Progenitor cell of endocrine pancreas (in vitro differentiated cells): ENCODE measurements at regions not wholly inside any gene's neighbourhood (a gene's known extent, or its start where the extent isn't known, plus 50 kb on each side); places are given as distances from the start of the nearest gene placed in this dataset.

ENCODE experiments used
- DNase-seq: peaks from one replicate; pipeline ENCODE4 v3.0.0; 2021; ENCODE audit warnings: low spot score; ENCODE audit not compliant: unreplicated experiment
- H3K27ac Mint-ChIP-seq: 2 replicates; pipeline ENCODE4 v1.8.0; 2021; ENCODE audit warnings: mild to moderate bottlenecking, moderate library complexity, mixed read lengths
- H3K27me3 Mint-ChIP-seq: 2 replicates; pipeline ENCODE4 v1.8.0; 2021; ENCODE audit warnings: mixed read lengths
- H3K36me3 Mint-ChIP-seq: 2 replicates; pipeline ENCODE4 v1.8.0; 2022; ENCODE audit warnings: mixed read lengths; ENCODE audit not compliant: insufficient read depth
- H3K4me1 Mint-ChIP-seq: 2 replicates; pipeline ENCODE4 v1.8.0; 2021; ENCODE audit warnings: low read depth, mixed read lengths
- H3K4me3 Mint-ChIP-seq: 2 replicates; pipeline ENCODE4 v1.8.0; 2021; ENCODE audit warnings: low read depth, mild to moderate bottlenecking, moderate library complexity, mixed read lengths
- H3K9me3 Mint-ChIP-seq: 2 replicates; pipeline ENCODE4 v1.8.0; 2021; ENCODE audit warnings: low read depth, mixed read lengths
- CTCF ChIP-seq: fragments of 200-600 bp; sonication (generic); IDR thresholded peaks from one replicate; pipeline ENCODE4 v1.5.0; 2021; ENCODE audit warnings: antibody characterized with exemption, mild to moderate bottlenecking; ENCODE audit not compliant: unreplicated experiment

- no peak for TF ChIP-seq CTCF
- Mint-ChIP-seq H3K27me3 (no peaks in the 10 kb centered on the region), H3K27ac (no peak overlapping the region), H3K9me3 (peaks cover 3% of the 10 kb centered on the region), H3K36me3 (peaks cover 2% of the 10 kb centered on the region), H3K4me1 (no peaks in the 10 kb centered on the region), H3K4me3 (no peak overlapping the region)
- no peak for DNase-seq
Observed at GRCh38 chr18:22483407-22483806, 65.7 kb upstream of the CTAGE1 start.

GRCh38 chr18:22484471-22484870 lies 66.8 kb upstream of the CTAGE1 start:
- Mint-ChIP-seq H3K9me3 (peaks cover 3% of the 10 kb centered on the region), H3K27me3 (no peaks in the 10 kb centered on the region), H3K27ac (no peak overlapping the region), H3K4me3 (no peak overlapping the region), H3K4me1 (peaks cover 7% of the 10 kb centered on the region), H3K36me3 (peaks cover 2% of the 10 kb centered on the region)
- DNase-seq, result no peak
- no peak for TF ChIP-seq CTCF

- H3K27ac Mint-ChIP-seq, result no peak overlapping the region
- peaks cover 14% of the 10 kb centered on the region for H3K4me1 Mint-ChIP-seq
- TF ChIP-seq CTCF, result no peak
- H3K4me3 Mint-ChIP-seq, result no peak overlapping the region
- H3K27me3 Mint-ChIP-seq, result no peaks in the 10 kb centered on the region
- DNase-seq, result no peak
- peaks cover 7% of the 10 kb centered on the region for H3K9me3 Mint-ChIP-seq
- peaks cover 2% of the 10 kb centered on the region for H3K36me3 Mint-ChIP-seq
Observed at GRCh38 chr18:22485808-22486244, 68.1 kb upstream of the CTAGE1 start.

GRCh38 chr18:22486667-22487066 lies 69.0 kb upstream of the CTAGE1 start:
- DNase-seq, result no peak
- no peak for TF ChIP-seq CTCF
- Mint-ChIP-seq H3K27me3 (no peaks in the 10 kb centered on the region), H3K36me3 (no peaks in the 10 kb centered on the region), H3K4me3 (no peak overlapping the region), H3K4me1 (peaks cover 14% of the 10 kb centered on the region), H3K9me3 (peaks cover 4% of the 10 kb centered on the region), H3K27ac (no peak overlapping the region)

- H3K27me3 Mint-ChIP-seq, result no peaks in the 10 kb centered on the region
- peaks cover 16% of the 10 kb centered on the region for H3K4me1 Mint-ChIP-seq
- DNase-seq, result no peak
- no peak overlapping the region for H3K27ac Mint-ChIP-seq
- no peak for TF ChIP-seq CTCF
- H3K9me3 Mint-ChIP-seq, result peaks cover 4% of the 10 kb centered on the region
- no peak overlapping the region for H3K4me3 Mint-ChIP-seq
- no peaks in the 10 kb centered on the region for H3K36me3 Mint-ChIP-seq
Observed at GRCh38 chr18:22488554-22488953, 70.8 kb upstream of the CTAGE1 start.
